ENCODE measurements at regions not wholly inside any gene's neighbourhood (a gene's known extent, or its start where the extent isn't known, plus 50 kb on each side); places are given as distances from the start of the nearest gene placed in this dataset.

DNA sequence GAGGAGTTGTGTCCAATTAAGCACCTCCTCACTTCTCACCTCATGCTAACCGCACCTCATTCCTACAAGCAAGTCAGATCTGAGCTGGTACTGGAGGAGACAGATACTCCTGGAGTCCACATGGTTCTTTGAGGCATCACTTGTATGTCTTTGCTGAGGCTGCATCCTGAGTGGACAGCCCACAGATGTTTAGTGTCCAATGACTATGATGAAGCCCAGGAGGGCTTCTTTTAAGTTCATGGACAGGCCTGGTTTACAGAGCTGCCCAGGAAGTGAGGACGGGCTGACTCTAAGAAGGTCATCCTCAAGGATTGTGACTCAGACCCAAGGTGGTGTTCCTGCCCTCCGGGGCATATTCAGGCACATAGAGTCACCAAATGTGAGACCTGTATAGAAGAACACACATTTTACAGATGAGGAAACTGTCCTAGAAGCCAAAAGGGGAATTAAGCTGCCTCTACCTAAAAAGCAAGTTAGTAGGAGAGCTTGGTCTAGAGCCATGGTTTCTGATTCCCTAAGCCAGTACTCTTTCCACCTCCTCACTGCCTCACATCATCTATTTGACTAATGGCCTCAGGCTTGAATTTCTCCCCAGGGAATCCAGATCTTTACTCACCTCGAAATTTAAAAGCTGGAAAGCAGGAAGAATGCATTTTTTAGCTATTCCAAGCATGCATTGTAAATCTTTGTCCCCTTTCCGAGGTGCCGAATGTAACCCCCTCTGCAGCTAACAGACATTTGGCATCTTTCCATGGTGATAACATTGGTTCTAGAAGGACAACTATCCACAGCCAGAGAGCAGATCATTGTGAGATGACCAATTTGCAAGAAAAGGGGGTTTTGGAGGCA lies 228.1 kb downstream of the OMA1 start:
- TF ChIP-seq EZH2 (IDR thresholded peaks at IDR 0.05; ENCODE audit: low read length, missing control alignments) (no peak), CTCF (conservative IDR thresholded peaks at IDR 0.05 in 1 of 2, IDR thresholded peaks at IDR 0.05 in 1 of 2; ENCODE audit: low read depth in 1 of 2, low read length in 2 of 2) (no peak)
